ENCODE measurements at regions not wholly inside any gene's neighbourhood (a gene's known extent, or its start where the extent isn't known, plus 50 kb on each side); places are given as distances from the start of the nearest gene placed in this dataset.

GRCh38 chr9:81517954-81518353 is 171.4 kb downstream of the TLE1 start (continued):
- TF ChIP-seq JUND (IDR thresholded peaks at IDR 0.05; ENCODE audit: low read depth, low read length) (no peak), ZNF384 (IDR thresholded peaks at IDR 0.05; ENCODE audit: borderline replicate concordance, low read depth, low read length) (no peak), SREBF1 (IDR thresholded peaks at IDR 0.05; ENCODE audit: low read length) (no peak), IRF5 (IDR thresholded peaks at IDR 0.05; ENCODE audit: borderline replicate concordance) (no peak), SIX5 (IDR thresholded peaks at IDR 0.05; ENCODE audit: low read depth, low read length, severe bottlenecking) (no peak), E2F4 (IDR thresholded peaks at IDR 0.05; ENCODE audit: low read depth, low read length) (no peak), CEBPZ (IDR thresholded peaks at IDR 0.05; ENCODE audit: low read depth, low read length) (no peak), BCL3 (IDR thresholded peaks at IDR 0.05; ENCODE audit: borderline replicate concordance, insufficient read depth, low read depth, low read length, poor library complexity, severe bottlenecking) (no peak)

All from GM12878 (cell line).